Loucy (cell line): ENCODE measurements at regions not wholly inside any gene's neighbourhood (a gene's known extent, or its start where the extent isn't known, plus 50 kb on each side); places are given as distances from the start of the nearest gene placed in this dataset.

ENCODE experiments used
- EZH2phosphoT487 ChIP-seq: fragments of 200-600 bp; IDR thresholded peaks from 2 replicates; pipeline ENCODE4 v1.6.1; 2018; ENCODE audit warnings: antibody characterized with exemption, mild to moderate bottlenecking, moderate library complexity, borderline replicate concordance
- TF ChIP-seq, protein P1 (sequence below): fragments of 200-600 bp; sonication (generic); conservative IDR thresholded peaks from 2 replicates; pipeline ENCODE4 v1.5.1; 2014; ENCODE audit warnings: mild to moderate bottlenecking, antibody characterized with exemption, low read length

DNA sequence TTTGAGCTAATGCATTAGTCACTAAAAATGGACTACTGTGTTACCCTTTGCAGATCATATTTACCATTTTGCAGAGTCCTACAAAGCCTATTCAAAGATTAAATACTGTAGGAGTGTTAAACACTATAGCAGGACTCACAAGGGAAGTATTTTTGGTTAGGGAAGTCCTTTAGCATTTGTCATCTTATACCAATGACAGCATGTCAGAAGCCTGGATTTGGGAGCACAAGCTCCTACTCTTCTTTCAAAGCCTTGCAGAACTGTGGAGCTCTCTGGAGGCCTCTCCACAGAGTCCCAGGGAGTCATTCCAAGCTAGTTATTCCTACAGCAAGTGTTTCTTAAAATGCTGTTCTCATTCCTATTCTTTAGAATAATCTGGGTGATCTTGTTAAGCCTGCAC is 288.8 kb downstream of the PIK3R1 start:
- TF ChIP-seq, protein P1, sequence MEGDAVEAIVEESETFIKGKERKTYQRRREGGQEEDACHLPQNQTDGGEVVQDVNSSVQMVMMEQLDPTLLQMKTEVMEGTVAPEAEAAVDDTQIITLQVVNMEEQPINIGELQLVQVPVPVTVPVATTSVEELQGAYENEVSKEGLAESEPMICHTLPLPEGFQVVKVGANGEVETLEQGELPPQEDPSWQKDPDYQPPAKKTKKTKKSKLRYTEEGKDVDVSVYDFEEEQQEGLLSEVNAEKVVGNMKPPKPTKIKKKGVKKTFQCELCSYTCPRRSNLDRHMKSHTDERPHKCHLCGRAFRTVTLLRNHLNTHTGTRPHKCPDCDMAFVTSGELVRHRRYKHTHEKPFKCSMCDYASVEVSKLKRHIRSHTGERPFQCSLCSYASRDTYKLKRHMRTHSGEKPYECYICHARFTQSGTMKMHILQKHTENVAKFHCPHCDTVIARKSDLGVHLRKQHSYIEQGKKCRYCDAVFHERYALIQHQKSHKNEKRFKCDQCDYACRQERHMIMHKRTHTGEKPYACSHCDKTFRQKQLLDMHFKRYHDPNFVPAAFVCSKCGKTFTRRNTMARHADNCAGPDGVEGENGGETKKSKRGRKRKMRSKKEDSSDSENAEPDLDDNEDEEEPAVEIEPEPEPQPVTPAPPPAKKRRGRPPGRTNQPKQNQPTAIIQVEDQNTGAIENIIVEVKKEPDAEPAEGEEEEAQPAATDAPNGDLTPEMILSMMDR = no peak
- TF ChIP-seq EZH2phosphoT487 = no peak
